ENCODE measurements at regions not wholly inside any gene's neighbourhood (a gene's known extent, or its start where the extent isn't known, plus 50 kb on each side); places are given as distances from the start of the nearest gene placed in this dataset.
"Not testable (repeated sequence)": the region's sequence is repeated elsewhere in the genome, so short reads cannot be mapped to it uniquely, and the experiment has no call there.

- in situ Hi-C loops (cut with MboI; ENCODE audit: low sequenced_read_pairs) = no loop called here
These were observed 253.5 kb upstream of the PRKCQ start for GRCh38 chr10:6833458-6834011.

GRCh38 chr10:6830981-6831380 is 250.9 kb upstream of the PRKCQ start:
- in situ Hi-C loops (cut with MboI; ENCODE audit: low sequenced_read_pairs) = not testable (repeated sequence)

- in situ Hi-C loops (cut with MboI; ENCODE audit: low sequenced_read_pairs) = not testable (repeated sequence)
These were observed 244.7 kb upstream of the PRKCQ start for GRCh38 chr10:6824793-6825192.

- in situ Hi-C loops (cut with MboI; ENCODE audit: low sequenced_read_pairs) = no loop called here
These were observed 243.7 kb upstream of the PRKCQ start for GRCh38 chr10:6823770-6824169.

- in situ Hi-C loops (cut with MboI; ENCODE audit: low sequenced_read_pairs) = no loop called here
These were observed 239.2 kb upstream of the PRKCQ start for GRCh38 chr10:6819301-6819700.

- in situ Hi-C loops (cut with MboI; ENCODE audit: low sequenced_read_pairs) = no loop called here
These were observed 237.7 kb upstream of the PRKCQ start for GRCh38 chr10:6817770-6818169.

- in situ Hi-C loops (cut with MboI; ENCODE audit: low sequenced_read_pairs) = no loop called here
These were observed 235.3 kb upstream of the PRKCQ start for GRCh38 chr10:6815346-6815745.

- in situ Hi-C loops (cut with MboI; ENCODE audit: low sequenced_read_pairs) = no loop called here
These were observed 233.8 kb upstream of the PRKCQ start for GRCh38 chr10:6813856-6814255.

- in situ Hi-C loops (cut with MboI; ENCODE audit: low sequenced_read_pairs) = no loop called here
These were observed 233.2 kb upstream of the PRKCQ start for GRCh38 chr10:6813306-6813705.

GRCh38 chr10:6811153-6811552 is 231.1 kb upstream of the PRKCQ start:
- in situ Hi-C loops (cut with MboI; ENCODE audit: low sequenced_read_pairs) = no loop called here

- in situ Hi-C loops (cut with MboI; ENCODE audit: low sequenced_read_pairs) = no loop called here
These were observed 223.3 kb upstream of the PRKCQ start for GRCh38 chr10:6803427-6803783.

GRCh38 chr10:6802759-6803426 is 222.8 kb upstream of the PRKCQ start:
- in situ Hi-C loops (cut with MboI; ENCODE audit: low sequenced_read_pairs) = no loop called here

- in situ Hi-C loops (cut with MboI; ENCODE audit: low sequenced_read_pairs) = no loop called here
These were observed 216.2 kb upstream of the PRKCQ start for GRCh38 chr10:6796231-6796630.

- in situ Hi-C loops (cut with MboI; ENCODE audit: low sequenced_read_pairs) = no loop called here
These were observed 215.5 kb upstream of the PRKCQ start for GRCh38 chr10:6795541-6795940.

GRCh38 chr10:6794841-6795240 is 214.8 kb upstream of the PRKCQ start:
- in situ Hi-C loops (cut with MboI; ENCODE audit: low sequenced_read_pairs) = not testable (repeated sequence)

- in situ Hi-C loops (cut with MboI; ENCODE audit: low sequenced_read_pairs) = no loop called here
These were observed 214.4 kb upstream of the PRKCQ start for GRCh38 chr10:6794441-6794840.

GRCh38 chr10:6788731-6789130 is 208.7 kb upstream of the PRKCQ start:
- in situ Hi-C loops (cut with MboI; ENCODE audit: low sequenced_read_pairs) = no loop called here

- in situ Hi-C loops (cut with MboI; ENCODE audit: low sequenced_read_pairs) = no loop called here
These were observed 208.2 kb upstream of the PRKCQ start for GRCh38 chr10:6788231-6788630.

GRCh38 chr10:6787718-6788117 is 207.6 kb upstream of the PRKCQ start:
- in situ Hi-C loops (cut with MboI; ENCODE audit: low sequenced_read_pairs) = no loop called here

- in situ Hi-C loops (cut with MboI; ENCODE audit: low sequenced_read_pairs) = no loop called here
These were observed 207.0 kb upstream of the PRKCQ start for GRCh38 chr10:6787091-6787490.

- in situ Hi-C loops (cut with MboI; ENCODE audit: low sequenced_read_pairs) = no loop called here
These were observed 206.5 kb upstream of the PRKCQ start for GRCh38 chr10:6786579-6787031.

- in situ Hi-C loops (cut with MboI; ENCODE audit: low sequenced_read_pairs) = not testable (repeated sequence)
These were observed 204.4 kb upstream of the PRKCQ start for GRCh38 chr10:6784429-6784828.

GRCh38 chr10:6783471-6783870 is 203.4 kb upstream of the PRKCQ start:
- in situ Hi-C loops (cut with MboI; ENCODE audit: low sequenced_read_pairs) = no loop called here
